GM20000 (cell line): ENCODE measurements at regions not wholly inside any gene's neighbourhood (a gene's known extent, or its start where the extent isn't known, plus 50 kb on each side); places are given as distances from the start of the nearest gene placed in this dataset.

Source experiments
- DNase-seq: peaks from one replicate; pipeline ENCODE4 v3.0.0; 2012; ENCODE audit warnings: low spot score
- CTCF ChIP-seq: IDR thresholded peaks from 2 replicates; pipeline ENCODE4 v1.5.1; 2012; ENCODE audit warnings: mild to moderate bottlenecking, control low read depth; ENCODE audit errors: extremely low read depth, missing control alignments

GRCh38 chr3:127033171-127033570, 50.3 kb downstream of the PLXNA1 start:
- DNase-seq = no peak
- no peak for TF ChIP-seq CTCF

- DNase-seq = no peak
- TF ChIP-seq CTCF = no peak
Measured at GRCh38 chr3:127033786-127034185, 50.9 kb downstream of the PLXNA1 start.

- no peak for TF ChIP-seq CTCF
Measured at GRCh38 chr3:127034195-127034989, 51.5 kb downstream of the PLXNA1 start.

GRCh38 chr3:127034990-127035652, 52.2 kb downstream of the PLXNA1 start:
- DNase-seq = no peak
- TF ChIP-seq CTCF = no peak

More at GRCh38 chr3:127034195-127034989, 51.5 kb downstream of the PLXNA1 start:
- no peak for DNase-seq

- DNase-seq = no peak
Measured at GRCh38 chr3:127035677-127036076, 52.8 kb downstream of the PLXNA1 start.

GRCh38 chr3:127036209-127037020, 53.5 kb downstream of the PLXNA1 start:
- DNase-seq = no peak
- no peak for TF ChIP-seq CTCF

More at GRCh38 chr3:127035677-127036076, 52.8 kb downstream of the PLXNA1 start:
- TF ChIP-seq CTCF = no peak
